Uterus (tissue), 3 donors: ENCODE measurements at regions not wholly inside any gene's neighbourhood (a gene's known extent, or its start where the extent isn't known, plus 50 kb on each side); places are given as distances from the start of the nearest gene placed in this dataset.
A peak's percentile ranks its signal among the peaks of the same experiment; 100 is the strongest.

Source experiments
- DNase-seq, 2 donors: peaks; one replicate each; pipeline ENCODE4 v3.0.0-alpha.2; 2019 to 2020
- H3K27ac ChIP-seq, 2 donors: fragments of 200-600 bp; sonication (generic); 1 replicate in 1 of 2; 2 replicates in 1 of 2; pipeline ENCODE4 v1.5.1; 2016 to 2018
- H3K27me3 ChIP-seq, 2 donors: fragments of 200-600 bp; sonication (generic); one replicate each; pipeline ENCODE4 v1.5.1; 2018 to 2019; ENCODE audit warnings: control low read depth in 1 of 2
- H3K36me3 ChIP-seq, 2 donors: fragments of 200-600 bp; sonication (generic); one replicate each; pipeline ENCODE4 v1.5.1; 2019; ENCODE audit warnings: control low read depth in 1 of 2
- H3K4me1 ChIP-seq, 2 donors: fragments of 200-600 bp; sonication (generic); one replicate each; pipeline ENCODE4 v1.5.1; 2018 to 2019; ENCODE audit warnings: control low read depth in 1 of 2
- H3K4me3 ChIP-seq, 2 donors: fragments of 200-600 bp; sonication (generic); 1 replicate in 1 of 2; 2 replicates in 1 of 2; pipeline ENCODE4 v1.5.1; 2018 to 2019; ENCODE audit warnings: mild to moderate bottlenecking in 1 of 2
- H3K9me3 ChIP-seq, 2 donors: fragments of 200-600 bp; sonication (generic); one replicate each; pipeline ENCODE4 v1.5.1; 2019; ENCODE audit warnings: control low read depth in 1 of 2
- CTCF ChIP-seq, 4 experiments: fragments of 200-600 bp in 2 of 4; fragments of 450-650 bp in 2 of 4; sonication (generic) in 2 of 4; IDR thresholded peaks; one replicate each; pipeline ENCODE4 v1.5.1; 2016 to 2019; ENCODE audit warnings: antibody characterized with exemption in 4 of 4, mild to moderate bottlenecking in 2 of 4, moderate library complexity in 1 of 4
- POLR2A ChIP-seq, 2 donors: fragments of 450-650 bp; IDR thresholded peaks; one replicate each; pipeline ENCODE4 v1.6.1; 2016; ENCODE audit warnings: antibody characterized with exemption in 2 of 2, mild to moderate bottlenecking in 1 of 2, moderate library complexity in 1 of 2
- intact Hi-C: fragments of 100-400 bp; cut with DNase I; formaldehyde crosslinking; loops from one replicate; pipeline ENCODE4 v1.15.1; 2023; ENCODE audit warnings: low total_unique reads
- donor health status: DM: yes; HTN: yes; CAD: no.

- H3K4me3 ChIP-seq: no peak overlapping the region
- H3K9me3 ChIP-seq: peaks cover 0 to 2% of the 10 kb centered on the region in 2 donors
- H3K4me1 ChIP-seq: no peaks in the 10 kb centered on the region
- no peaks in the 10 kb centered on the region for H3K36me3 ChIP-seq
- H3K27me3 ChIP-seq: no peaks in the 10 kb centered on the region
- H3K27ac ChIP-seq: peak overlapping the region; percentile 31 to 32
- intact Hi-C loops: no loop called here
- no peak for DNase-seq
- no peak for TF ChIP-seq POLR2A (IDR thresholded peaks at IDR 0.05)
Measured at GRCh38 chr3:514192-514591, 317.6 kb downstream of the CHL1 start.

- intact Hi-C loops: no loop called here
- no peak for DNase-seq
- H3K4me3 ChIP-seq: no peak overlapping the region
- H3K27ac ChIP-seq: no peak overlapping the region
- H3K9me3 ChIP-seq: no peaks in the 10 kb centered on the region
- no peaks in the 10 kb centered on the region for H3K36me3 ChIP-seq
- H3K27me3 ChIP-seq: no peaks in the 10 kb centered on the region
- H3K4me1 ChIP-seq: no peaks in the 10 kb centered on the region
- no peak for TF ChIP-seq POLR2A (IDR thresholded peaks at IDR 0.05)
Measured at GRCh38 chr3:519026-519425, 322.5 kb downstream of the CHL1 start.

GRCh38 chr3:522888-523287 lies 326.3 kb downstream of the CHL1 start:
- no peak for TF ChIP-seq POLR2A (IDR thresholded peaks at IDR 0.05)

GRCh38 chr3:525415-525814 lies 328.9 kb downstream of the CHL1 start:
- Histone ChIP-seq H3K36me3 (no peaks in the 10 kb centered on the region), H3K4me1 (no peaks in the 10 kb centered on the region), H3K9me3 (no peaks in the 10 kb centered on the region), H3K27ac (no peak overlapping the region), H3K27me3 (no peaks in the 10 kb centered on the region), H3K4me3 (no peak overlapping the region)
- TF ChIP-seq POLR2A (IDR thresholded peaks at IDR 0.05) (no peak), CTCF (IDR thresholded peaks at IDR 0.05) (no peak)
- DNase-seq: no peak
- intact Hi-C loops: no loop called here

More at GRCh38 chr3:522888-523287, 326.3 kb downstream of the CHL1 start:
- DNase-seq: no peak
- no peaks in the 10 kb centered on the region for H3K36me3 ChIP-seq
- H3K27me3 ChIP-seq: no peaks in the 10 kb centered on the region
- H3K9me3 ChIP-seq: no peaks in the 10 kb centered on the region
- intact Hi-C loops: no loop called here
- H3K27ac ChIP-seq: no peak overlapping the region
- H3K4me1 ChIP-seq: no peaks in the 10 kb centered on the region
- no peak overlapping the region for H3K4me3 ChIP-seq

GRCh38 chr3:535566-536416 lies 339.2 kb downstream of the CHL1 start:
- H3K4me3 ChIP-seq: peak overlapping the region in 1 of 2 donors; percentile 15
- intact Hi-C loops: no loop called here
- H3K9me3 ChIP-seq: no peaks in the 10 kb centered on the region
- no peaks in the 10 kb centered on the region for H3K4me1 ChIP-seq
- peak overlapping the region in 1 of 2 donors; percentile 34 for H3K27ac ChIP-seq
- DNase-seq: peak in 1 of 2 donors; percentile 16
- TF ChIP-seq POLR2A (IDR thresholded peaks at IDR 0.05): no peak
- TF ChIP-seq CTCF (IDR thresholded peaks at IDR 0.05): no peak
- no peaks in the 10 kb centered on the region for H3K27me3 ChIP-seq
- no peaks in the 10 kb centered on the region for H3K36me3 ChIP-seq

- Histone ChIP-seq H3K9me3 (no peaks in the 10 kb centered on the region), H3K4me1 (no peaks in the 10 kb centered on the region), H3K36me3 (no peaks in the 10 kb centered on the region), H3K4me3 (peak overlapping the region in 1 of 2 donors; percentile 15), H3K27ac (peak overlapping the region in 1 of 2 donors; percentile 34), H3K27me3 (no peaks in the 10 kb centered on the region)
- DNase-seq: no peak
- intact Hi-C loops: no loop called here
- no peak for TF ChIP-seq POLR2A (IDR thresholded peaks at IDR 0.05)
- no peak for TF ChIP-seq CTCF (IDR thresholded peaks at IDR 0.05)
Measured at GRCh38 chr3:536417-536813, 339.9 kb downstream of the CHL1 start.
